NCI-H748 (cell line): ENCODE measurements at regions not wholly inside any gene's neighbourhood (a gene's known extent, or its start where the extent isn't known, plus 50 kb on each side); places are given as distances from the start of the nearest gene placed in this dataset.

Experiments
- DNase-seq: peaks from one replicate; lab custom pipeline; 2025; ENCODE audit not compliant: unreplicated experiment; lab: John Stamatoyannopoulos, UW

DNA sequence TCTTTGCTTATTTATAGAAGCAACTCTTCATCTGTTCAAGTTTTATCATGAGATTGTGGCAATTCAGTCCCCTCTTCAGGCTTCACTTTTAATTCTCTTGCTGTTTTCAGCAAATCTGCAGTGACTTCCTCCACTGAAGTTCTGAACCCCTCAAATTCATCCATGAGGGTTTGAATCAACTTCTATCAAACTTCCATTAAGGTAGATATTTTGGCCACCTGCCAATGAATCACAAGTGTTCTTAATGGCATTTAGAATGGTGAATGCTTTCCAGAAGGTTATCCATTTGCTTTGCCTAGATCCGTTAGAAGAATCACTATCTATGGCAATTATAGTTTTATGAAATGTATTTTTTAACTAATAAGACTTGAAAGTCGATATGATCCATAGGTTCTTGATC, 946.7 kb upstream of the B3GALT2 start:
- peak; percentile 4 for DNase-seq

DNA sequence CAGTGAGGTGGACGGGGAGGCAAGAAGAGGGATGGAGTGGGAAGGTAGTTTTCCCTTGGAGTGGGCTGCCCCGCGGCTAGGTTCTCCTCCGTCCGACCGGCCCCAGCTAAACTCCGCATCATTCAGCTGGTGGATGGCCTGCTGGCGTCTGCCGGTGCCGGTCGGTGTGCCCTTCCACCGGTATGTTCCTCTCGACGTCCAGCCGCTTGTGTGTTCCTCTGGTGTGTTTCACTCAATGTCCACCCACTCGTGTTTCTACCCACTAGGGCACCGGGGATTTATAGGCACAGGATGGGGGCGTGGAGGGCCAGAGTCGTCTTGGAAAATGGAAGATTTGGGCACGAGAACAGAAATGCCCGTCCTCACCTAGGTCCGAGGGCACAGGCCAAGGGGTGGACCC, 931.7 kb upstream of the B3GALT2 start:
- DNase-seq: no peak

DNA sequence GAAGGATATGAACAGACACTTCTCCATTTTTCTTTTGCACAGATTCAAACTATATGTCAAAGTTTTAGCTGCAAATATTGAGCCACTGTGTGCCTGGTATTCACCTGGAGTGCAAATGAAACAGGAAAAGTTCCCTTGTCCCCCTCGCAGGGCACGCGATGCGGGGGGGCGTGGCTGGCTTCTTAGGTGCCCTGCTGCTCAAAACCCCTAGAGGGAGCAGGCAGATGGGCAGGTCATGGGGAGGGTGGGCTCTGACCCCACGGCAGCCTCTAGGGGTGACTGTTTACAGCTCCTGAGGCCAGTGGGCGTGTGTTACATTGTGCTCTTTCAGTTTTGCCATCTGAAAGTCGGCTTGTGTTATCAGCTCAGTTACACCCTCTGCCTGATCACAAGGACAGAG, 931.2 kb upstream of the B3GALT2 start:
- no peak for DNase-seq

DNA sequence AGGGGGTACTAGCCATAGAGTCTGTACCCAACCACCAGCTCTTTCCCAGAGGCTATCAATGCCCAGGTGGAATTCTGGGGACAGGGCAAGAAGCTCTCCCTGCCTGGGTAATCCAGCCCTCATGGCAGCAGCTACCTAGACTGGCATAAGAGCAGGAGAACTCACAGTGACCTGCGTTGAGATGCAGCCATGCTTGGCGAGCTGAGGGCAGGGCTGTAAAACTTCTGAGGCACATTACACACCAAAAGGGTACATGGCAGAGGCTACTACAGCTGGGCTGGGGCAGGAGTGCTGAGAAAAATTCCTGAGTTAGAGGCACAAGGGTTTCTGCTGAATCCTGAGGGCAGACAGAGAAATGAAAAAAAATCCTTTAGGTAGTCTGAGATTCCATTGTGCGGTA, 927.9 kb upstream of the B3GALT2 start:
- DNase-seq: no peak

GRCh38 chr1:194105381-194105780, 919.0 kb upstream of the B3GALT2 start:
- no peak for DNase-seq

GRCh38 chr1:194104247-194104844, 917.9 kb upstream of the B3GALT2 start:
- DNase-seq: no peak

DNA sequence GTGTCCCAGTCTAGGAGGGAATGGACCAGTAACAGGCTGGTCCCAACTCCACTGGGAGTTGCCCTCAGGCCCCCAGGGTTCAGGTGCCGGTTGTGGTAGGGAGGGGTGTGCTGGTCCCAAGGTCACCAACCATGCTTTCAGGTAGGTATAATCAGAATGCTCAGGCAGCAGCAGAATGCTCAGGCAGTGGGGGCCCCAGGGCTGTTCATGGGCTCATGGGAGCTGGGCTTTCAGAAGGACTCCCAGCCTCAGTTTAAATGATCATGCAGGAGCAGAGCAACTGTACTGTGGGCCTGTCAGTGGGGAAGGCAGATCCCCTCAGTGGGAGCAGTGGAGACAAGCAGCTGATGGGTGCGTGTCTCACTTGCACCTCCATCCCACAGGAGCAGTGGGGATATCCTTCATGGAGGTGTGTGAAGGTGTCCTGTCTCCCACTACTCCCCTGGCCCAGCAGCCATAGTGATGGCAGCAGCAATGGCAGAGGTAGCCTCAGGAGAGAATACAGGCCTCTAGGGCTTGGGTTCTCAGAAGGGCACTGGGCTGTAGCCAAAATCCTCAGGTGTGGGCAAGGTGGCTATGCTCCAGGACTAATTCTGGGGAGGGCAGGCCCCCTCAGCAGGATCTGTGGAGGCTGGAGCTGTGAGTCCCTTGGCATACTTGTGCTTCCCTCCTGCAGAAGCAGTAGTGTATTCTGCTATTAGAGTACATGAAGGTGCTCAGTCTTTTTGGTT, 917.3 kb upstream of the B3GALT2 start:
- no peak for DNase-seq

DNA sequence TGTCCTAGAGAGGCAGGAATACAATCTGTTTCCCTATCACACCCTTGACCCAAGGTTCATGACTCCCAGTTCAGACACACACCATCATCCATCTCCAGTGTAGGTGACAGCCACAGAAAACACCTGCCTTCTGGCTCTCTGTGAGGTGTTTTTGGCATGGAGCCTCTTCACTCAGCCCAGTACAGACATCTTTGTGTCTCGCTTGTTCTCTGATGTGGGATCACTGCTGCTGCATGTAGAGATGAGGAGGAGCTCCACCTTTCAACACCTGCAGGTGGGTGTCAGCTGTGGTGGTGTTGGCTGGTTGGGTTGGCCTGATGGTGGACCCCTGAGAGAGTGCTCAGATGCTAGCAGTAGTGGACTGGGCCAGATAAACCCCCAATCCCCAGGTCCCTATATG, 916.7 kb upstream of the B3GALT2 start:
- no peak for DNase-seq

- DNase-seq: no peak
Measured at GRCh38 chr1:194102607-194103006, 916.2 kb upstream of the B3GALT2 start.

DNA sequence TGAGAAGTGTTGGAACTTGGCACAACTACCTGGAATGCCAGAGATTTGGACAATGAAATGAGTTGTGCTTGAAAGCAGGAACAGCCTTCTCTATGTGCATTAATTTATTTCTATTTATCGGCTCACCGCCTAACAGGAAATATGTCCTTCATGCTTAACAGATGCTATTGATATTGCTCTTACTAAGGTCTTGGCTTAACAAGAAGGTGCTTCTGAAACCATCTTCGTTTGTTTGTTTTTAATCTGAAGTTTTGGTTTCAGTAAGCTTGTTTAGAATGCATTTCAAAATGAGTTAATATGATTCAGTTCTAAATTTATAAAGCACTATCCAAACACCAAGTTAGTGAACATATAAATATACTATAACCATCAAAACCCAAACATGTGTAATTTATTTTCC, 898.3 kb upstream of the B3GALT2 start:
- DNase-seq: no peak

DNA sequence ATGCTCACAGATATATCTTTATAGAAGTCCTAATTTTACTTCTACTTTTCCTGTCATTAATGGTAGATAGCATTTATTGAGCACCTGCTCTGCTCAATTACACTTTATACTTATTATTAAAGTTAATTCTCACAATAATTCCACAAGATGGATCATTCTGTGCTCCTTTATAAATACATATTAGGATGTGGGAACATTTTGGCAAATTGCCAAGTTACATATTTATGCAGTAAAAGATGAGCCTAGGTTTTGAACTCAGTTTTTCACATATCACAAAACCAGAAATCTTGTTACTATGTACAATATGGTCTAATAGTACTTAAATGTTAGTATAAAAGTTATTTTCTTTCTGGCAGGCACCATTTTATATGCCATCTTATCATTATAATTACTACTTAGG, 895.0 kb upstream of the B3GALT2 start:
- peak; percentile 0 for DNase-seq

- no peak for DNase-seq
Measured at GRCh38 chr1:194080826-194081225, 894.4 kb upstream of the B3GALT2 start.

GRCh38 chr1:194078765-194079164, 892.4 kb upstream of the B3GALT2 start:
- DNase-seq: no peak

- DNase-seq: no peak
Measured at GRCh38 chr1:194076646-194077045, 890.2 kb upstream of the B3GALT2 start.

DNA sequence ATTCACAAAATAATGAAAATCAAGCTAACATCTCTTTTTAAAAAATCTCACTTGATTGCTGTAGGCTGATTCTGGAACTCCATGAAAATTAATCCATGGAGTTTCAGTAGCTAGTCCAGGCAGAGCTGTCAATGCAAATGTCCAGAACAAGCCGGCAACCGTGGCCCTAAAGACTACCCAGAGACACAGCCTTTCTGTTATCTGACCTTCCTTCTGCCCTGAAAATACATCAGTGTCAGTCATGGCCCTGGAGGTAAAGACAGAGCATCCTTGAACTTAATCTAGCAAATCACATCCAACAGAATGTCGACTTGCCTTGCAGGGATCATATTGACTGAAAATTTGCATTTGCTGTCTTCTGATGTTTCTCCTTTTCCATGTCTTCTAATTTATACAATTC, 887.4 kb upstream of the B3GALT2 start:
- no peak for DNase-seq

DNA sequence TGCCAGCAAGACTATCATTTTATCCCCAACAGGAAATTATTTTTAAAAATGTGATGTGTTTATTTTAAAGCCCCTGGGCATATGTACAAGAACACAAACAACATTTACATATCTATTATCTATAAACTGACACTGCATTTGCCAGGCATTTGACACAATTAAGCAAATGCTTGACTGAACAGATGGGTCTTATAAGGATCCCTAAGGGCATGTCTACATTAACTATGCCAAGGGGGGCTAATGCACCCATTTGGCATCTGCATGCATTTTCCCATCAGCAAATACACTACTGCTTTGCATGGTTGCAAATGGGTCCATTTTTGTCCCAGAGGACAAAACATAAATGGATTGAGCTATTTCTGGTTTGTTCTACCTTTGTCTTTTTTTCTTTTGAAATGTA, 884.8 kb upstream of the B3GALT2 start:
- peak; percentile 33 for DNase-seq

GRCh38 chr1:194069831-194070218, 883.4 kb upstream of the B3GALT2 start:
- DNase-seq: no peak

GRCh38 chr1:194069168-194069830, 882.9 kb upstream of the B3GALT2 start:
- no peak for DNase-seq

GRCh38 chr1:194068446-194069167, 882.2 kb upstream of the B3GALT2 start:
- DNase-seq: no peak

GRCh38 chr1:194067772-194068171, 881.4 kb upstream of the B3GALT2 start:
- no peak for DNase-seq

- DNase-seq: no peak
Measured at GRCh38 chr1:194062962-194063361, 876.5 kb upstream of the B3GALT2 start.

- no peak for DNase-seq
Measured at GRCh38 chr1:194062526-194062925, 876.1 kb upstream of the B3GALT2 start.
